ENCODE measurements at regions not wholly inside any gene's neighbourhood (a gene's known extent, or its start where the extent isn't known, plus 50 kb on each side); places are given as distances from the start of the nearest gene placed in this dataset.

- TF ChIP-seq CTCF (IDR thresholded peaks at IDR 0.05) (no peak), POLR2A (IDR thresholded peaks at IDR 0.05) (no peak)
Observed at GRCh38 chr12:25792031-25792430, 166.5 kb upstream of the RASSF8 start.
